HPDE6-E6E7 (cell line): ENCODE measurements at regions not wholly inside any gene's neighbourhood (a gene's known extent, or its start where the extent isn't known, plus 50 kb on each side); places are given as distances from the start of the nearest gene placed in this dataset.
A peak's percentile ranks its signal among the peaks of the same experiment; 100 is the strongest.

Experiments used
- DNase-seq: peaks from one replicate; pipeline ENCODE4 v3.0.0; 2011; ENCODE audit warnings: missing footprints; ENCODE audit errors: extremely low spot score

DNA sequence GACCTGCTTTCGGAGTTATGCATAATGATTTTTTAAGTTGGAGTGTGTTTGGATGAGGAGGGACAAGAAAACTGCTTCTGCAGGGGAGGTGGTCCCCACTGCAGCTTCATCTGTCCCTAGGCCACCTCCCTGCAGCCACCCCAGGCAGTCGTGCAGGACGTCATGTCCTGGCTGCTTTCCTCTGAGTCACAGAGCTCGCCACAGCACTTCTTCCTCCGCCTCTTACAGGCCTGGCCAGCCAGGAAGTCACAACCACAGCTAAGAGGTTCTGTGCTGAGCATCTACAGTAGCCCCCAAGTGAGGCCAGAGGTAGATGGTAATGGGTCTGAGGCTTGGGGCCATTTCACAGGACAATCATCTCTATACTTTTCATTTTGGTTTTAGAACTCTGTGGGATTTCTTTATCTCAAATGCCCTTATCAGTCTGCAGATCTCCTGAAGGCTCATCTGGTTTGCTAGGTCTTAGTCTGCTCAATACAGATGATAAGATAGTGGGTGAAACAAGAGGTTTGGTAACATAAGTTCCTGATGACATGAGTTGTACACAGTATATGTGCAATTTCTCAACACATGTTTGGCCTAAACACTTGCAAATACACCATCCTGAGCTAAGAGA is 106.4 kb downstream of the ARF6 start:
- no peak for DNase-seq

DNA sequence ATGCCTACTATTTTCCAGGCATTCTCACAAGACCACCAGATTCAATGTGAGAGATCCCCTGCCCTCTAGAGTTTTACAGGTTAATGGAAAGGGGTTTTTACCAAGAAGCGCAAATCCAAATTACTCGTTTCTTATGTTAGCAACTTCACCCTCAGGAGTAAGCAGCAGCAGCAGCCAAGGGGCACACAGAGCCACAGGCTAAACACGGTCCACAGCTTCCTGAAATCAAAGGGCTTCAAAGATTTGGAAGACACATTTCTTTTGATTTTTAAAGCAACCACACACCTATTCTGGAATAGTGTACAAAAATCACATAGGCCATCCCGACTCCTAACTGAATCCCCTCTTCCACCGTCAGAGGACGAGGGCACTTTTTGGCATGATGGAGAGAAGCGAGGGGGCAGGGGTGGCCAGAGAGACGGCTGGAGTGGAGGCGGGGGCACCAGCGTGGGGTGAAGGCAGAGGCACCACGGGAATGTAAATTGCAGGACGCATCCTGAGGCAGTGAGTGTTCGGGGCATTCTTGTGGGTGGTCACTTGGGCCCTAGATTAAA is 107.0 kb downstream of the ARF6 start:
- DNase-seq, result no peak

- DNase-seq, result no peak
Measured at GRCh38 chr14:50000380-50001150, 107.7 kb downstream of the ARF6 start.

- peak; percentile 89 for DNase-seq
Measured at GRCh38 chr14:50001151-50001998, 108.5 kb downstream of the ARF6 start.

DNA sequence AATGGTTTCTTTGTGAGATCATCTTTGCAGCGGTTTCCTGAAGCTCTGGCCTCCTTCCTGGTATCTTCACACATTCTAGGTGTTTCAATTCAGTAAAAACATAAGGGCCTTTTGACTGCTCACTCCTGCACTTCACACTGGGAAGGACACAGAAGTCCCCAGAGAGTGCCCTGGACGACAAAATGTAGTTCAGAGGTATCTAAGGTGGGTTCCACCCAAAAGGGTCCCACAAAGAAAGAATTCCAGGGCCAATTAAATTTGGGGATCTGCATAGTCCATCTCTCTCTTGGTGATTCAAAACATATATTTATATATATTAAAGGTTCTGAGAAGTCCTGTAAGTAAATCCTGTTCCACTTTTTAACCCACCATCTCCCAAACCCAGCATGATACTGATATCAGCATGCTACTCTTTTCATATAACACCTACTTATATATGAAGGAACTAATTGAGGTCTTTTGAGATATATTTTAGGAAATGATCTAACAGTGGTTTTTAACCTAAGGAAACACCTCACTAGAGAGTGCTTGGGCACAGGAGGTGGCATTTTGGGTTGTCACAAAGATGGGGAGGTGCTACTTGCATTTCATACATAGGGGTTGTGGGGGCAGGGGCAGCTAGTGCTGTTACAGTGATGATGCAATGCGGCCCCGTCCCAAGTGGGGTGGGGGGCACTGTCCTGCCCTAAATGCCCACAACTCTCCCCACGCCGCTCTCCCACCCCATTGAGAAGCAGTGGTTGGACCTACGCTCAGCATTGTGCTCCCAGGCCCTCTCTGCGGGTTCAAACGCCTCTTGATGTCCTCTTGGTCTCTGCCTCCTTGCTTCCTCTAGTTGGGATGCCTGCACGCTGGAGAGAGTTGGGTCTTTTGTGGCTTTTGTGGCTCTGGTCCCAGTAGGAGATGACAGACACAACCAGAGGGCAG is 109.4 kb downstream of the ARF6 start:
- DNase-seq, result no peak

- DNase-seq, result no peak
Measured at GRCh38 chr14:50002926-50003212, 110.0 kb downstream of the ARF6 start.

- DNase-seq, result no peak
Measured at GRCh38 chr14:50003213-50004021, 110.5 kb downstream of the ARF6 start.

- DNase-seq, result no peak
Measured at GRCh38 chr14:50006141-50006540, 110.2 kb downstream of the VCPKMT start.

DNA sequence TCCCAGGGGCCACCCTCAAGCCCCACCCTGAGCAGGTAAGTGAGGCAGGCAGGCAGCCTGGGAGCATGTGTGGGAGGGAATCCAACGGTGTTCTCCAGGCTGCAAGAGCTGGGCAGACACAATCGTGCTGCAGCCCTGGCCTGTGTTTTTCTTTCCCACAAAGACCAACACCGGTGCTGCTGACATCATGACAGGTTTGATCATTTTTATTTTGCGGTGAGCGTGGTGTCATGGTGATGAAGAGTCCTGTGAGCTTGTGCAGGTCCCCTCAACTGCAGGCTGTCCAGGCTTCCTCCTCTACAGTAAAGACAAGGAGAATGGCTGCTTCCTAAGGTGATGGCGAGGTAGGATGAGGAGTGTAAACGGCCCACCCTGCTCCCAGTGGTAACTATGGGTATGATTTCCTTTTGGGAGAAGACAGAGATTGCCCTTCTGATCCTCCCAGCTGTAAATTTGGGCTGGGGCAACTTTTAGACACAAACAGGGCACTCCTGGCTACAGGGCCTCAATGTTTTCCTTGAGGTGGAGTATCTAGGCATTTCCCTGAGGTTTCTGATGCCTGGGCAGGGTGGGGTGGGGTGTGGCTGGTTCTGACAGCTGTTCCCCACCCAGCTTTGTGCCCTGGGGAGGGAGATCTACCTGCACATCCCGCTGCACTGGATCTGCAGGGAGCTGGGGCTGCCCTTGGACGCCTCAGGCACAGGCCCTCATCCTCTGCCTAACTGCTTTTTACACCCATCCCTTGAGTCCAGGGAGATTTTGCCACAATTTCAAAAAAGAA is 109.1 kb downstream of the VCPKMT start:
- no peak for DNase-seq

GRCh38 chr14:50008562-50008961 is 107.8 kb downstream of the VCPKMT start:
- DNase-seq, result no peak

GRCh38 chr14:50008974-50009373 is 107.4 kb downstream of the VCPKMT start:
- DNase-seq, result peak; percentile 73

GRCh38 chr14:50010752-50011151 is 105.6 kb downstream of the VCPKMT start:
- DNase-seq, result no peak

DNA sequence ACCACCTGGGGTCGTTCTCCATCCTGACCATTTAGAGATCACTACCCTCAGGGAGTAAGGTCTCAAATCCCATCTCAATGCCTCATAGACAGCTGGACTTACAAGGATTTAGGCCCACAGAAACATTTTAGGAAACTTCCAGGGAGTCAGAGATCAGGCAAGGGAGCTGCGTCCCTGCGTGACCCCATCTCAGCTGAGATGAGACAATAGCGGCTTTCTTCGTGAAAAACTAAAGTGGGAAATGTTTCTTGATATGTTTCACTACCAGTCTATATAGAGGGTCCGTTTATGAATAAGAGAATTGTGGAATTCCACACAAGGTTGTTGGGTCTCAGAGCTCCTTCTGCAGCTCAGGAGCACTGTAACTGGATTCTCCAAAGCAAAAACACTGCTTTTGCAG is 105.1 kb downstream of the VCPKMT start:
- DNase-seq, result no peak

GRCh38 chr14:50012644-50013043 is 103.7 kb downstream of the VCPKMT start:
- DNase-seq, result no peak

DNA sequence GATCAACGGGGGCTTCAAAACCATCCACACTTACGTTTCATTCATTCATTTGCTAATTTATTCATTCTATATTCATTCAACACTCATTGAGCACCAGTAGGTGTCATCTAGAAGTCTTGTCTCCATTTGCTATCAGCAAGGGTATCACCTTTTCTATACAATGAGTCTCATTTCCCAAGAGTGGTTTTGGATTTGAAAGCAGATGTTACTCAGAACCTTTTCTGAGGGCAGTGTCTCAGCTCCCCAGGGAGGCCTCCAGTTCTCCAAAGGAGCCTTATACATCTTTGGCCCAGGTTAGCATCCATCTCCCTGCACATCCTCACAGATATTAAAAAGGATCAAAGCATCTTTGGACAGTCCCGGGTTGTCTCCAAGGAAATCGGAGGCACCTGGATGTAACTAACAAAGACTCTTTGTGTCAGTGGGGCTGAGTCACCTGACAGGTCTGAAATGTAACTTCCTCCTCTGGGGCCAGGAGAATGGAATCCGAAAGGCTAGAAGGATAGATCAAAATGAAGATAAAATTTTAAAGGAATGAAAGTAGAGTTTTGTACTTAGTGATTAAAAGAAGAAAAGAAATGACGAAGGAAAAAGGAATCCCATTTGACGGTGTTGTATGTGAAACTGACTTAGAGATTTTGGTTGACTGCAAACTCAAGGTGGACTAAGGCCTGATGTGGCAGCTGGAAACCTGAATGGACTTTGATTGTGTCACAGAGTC is 103.0 kb downstream of the VCPKMT start:
- DNase-seq, result no peak

DNA sequence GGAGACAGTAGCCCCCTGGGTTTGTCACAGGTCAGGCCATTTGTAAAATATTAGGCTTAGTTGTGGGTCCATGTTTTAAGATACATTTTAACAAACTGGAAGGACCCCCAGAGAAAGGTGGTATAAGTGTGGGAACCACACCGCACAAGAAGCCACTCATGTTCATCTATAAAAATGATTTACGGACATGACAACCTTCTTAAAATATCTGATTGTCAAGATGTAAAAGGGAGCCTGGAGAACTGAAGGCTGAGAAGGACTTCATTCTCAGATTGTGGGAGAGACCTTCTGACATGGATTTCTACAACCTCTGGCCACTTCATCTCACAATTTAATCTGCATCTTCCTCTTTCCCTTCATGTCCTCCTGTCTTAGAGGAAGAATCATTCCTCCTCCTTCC is 102.4 kb downstream of the VCPKMT start:
- DNase-seq, result no peak

GRCh38 chr14:50014809-50015430 is 101.5 kb downstream of the VCPKMT start:
- no peak for DNase-seq

DNA sequence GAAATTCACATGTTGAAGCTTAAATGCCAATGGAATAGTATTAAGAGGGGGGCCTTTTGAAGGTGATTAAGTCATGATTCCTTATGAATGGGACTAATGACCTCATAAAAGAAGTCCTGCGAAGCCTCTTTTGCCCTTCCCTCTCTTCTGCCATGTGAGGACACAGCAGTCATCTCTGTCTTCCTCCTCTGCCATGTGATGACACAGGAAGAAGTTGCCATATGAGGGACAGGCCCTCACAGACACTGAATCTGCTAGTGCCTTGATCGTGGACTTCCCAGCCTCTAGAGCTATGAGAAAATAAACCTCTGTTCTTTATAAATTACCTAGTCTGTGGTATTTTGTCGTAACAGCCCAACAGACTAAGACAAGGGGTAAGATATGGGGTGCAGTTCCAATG is 100.7 kb downstream of the VCPKMT start:
- DNase-seq, result no peak
